HEK293T (cell line): ENCODE measurements at regions not wholly inside any gene's neighbourhood (a gene's known extent, or its start where the extent isn't known, plus 50 kb on each side); places are given as distances from the start of the nearest gene placed in this dataset.
"Not testable (repeated sequence)": the region's sequence is repeated elsewhere in the genome, so short reads cannot be mapped to it uniquely, and the experiment has no call there.

Experiments
- CTCF ChIA-PET: fragments of 350-600 bp; formaldehyde crosslinking; extraction: SDS; loops from one replicate; lab custom pipeline; 2021; ENCODE audit warnings: antibody characterized with exemption, inconsistent platforms; lab: Yijun Ruan, JAX
- POLR2A ChIA-PET: fragments of 350-600 bp; formaldehyde crosslinking; extraction: SDS; loops from one replicate; lab custom pipeline; 2020; ENCODE audit warnings: antibody characterized with exemption, inconsistent platforms; lab: Yijun Ruan, JAX
- DNase-seq: peaks from one replicate; pipeline ENCODE4 v3.0.0; 2012; ENCODE audit warnings: mixed read lengths; ENCODE audit errors: extremely low spot score
- ARNT ChIP-seq: fragments of 450-650 bp; IDR thresholded peaks from 2 replicates; pipeline ENCODE4 v1.6.1; 2017; ENCODE audit warnings: mild to moderate bottlenecking
- BHLHE40 ChIP-seq: fragments of 450-650 bp; IDR thresholded peaks from 2 replicates; pipeline ENCODE4 v1.6.1; 2016; ENCODE audit warnings: mild to moderate bottlenecking, moderate library complexity, borderline replicate concordance
- CTBP1 ChIP-seq: fragments of 450-650 bp; IDR thresholded peaks from 2 replicates; pipeline ENCODE4 v1.6.1; 2016; ENCODE audit warnings: borderline replicate concordance
- ELF4 ChIP-seq: fragments of 450-650 bp; IDR thresholded peaks from 2 replicates; pipeline ENCODE4 v1.6.1; 2017; ENCODE audit warnings: antibody characterized with exemption
- FOXA1 ChIP-seq: fragments of 450-650 bp; IDR thresholded peaks from 2 replicates; pipeline ENCODE4 v1.6.1; 2016; ENCODE audit warnings: mild to moderate bottlenecking
- FOXK2 ChIP-seq: fragments of 450-650 bp; IDR thresholded peaks from 2 replicates; pipeline ENCODE4 v1.6.1; 2016; ENCODE audit warnings: mild to moderate bottlenecking
- FOXM1 ChIP-seq: fragments of 450-650 bp; IDR thresholded peaks from 2 replicates; pipeline ENCODE4 v1.6.1; 2017; ENCODE audit warnings: mild to moderate bottlenecking, borderline replicate concordance
- HDGF ChIP-seq: fragments of 450-650 bp; IDR thresholded peaks from 2 replicates; pipeline ENCODE4 v1.6.1; 2017; ENCODE audit warnings: antibody characterized with exemption, borderline replicate concordance
- L3MBTL2 ChIP-seq: fragments of 450-650 bp; conservative IDR thresholded peaks from 2 replicates; pipeline ENCODE4 v1.6.1; 2016; ENCODE audit warnings: mild to moderate bottlenecking
- LEF1 ChIP-seq: fragments of 450-650 bp; IDR thresholded peaks from 2 replicates; pipeline ENCODE4 v1.6.1; 2017; ENCODE audit warnings: mild to moderate bottlenecking, borderline replicate concordance
- NFRKB ChIP-seq: fragments of 450-650 bp; IDR thresholded peaks from 2 replicates; pipeline ENCODE4 v1.6.1; 2016; ENCODE audit warnings: mild to moderate bottlenecking, moderate library complexity
- SP1 ChIP-seq: fragments of 450-650 bp; IDR thresholded peaks from 2 replicates; pipeline ENCODE4 v1.6.1; 2017
- SUZ12 ChIP-seq: fragments of 450-650 bp; IDR thresholded peaks from 2 replicates; pipeline ENCODE4 v1.6.1; 2016; ENCODE audit warnings: mild to moderate bottlenecking
- TARDBP ChIP-seq: fragments of 450-650 bp; IDR thresholded peaks from 2 replicates; pipeline ENCODE4 v1.6.1; 2016
- ZNF384 ChIP-seq: fragments of 450-650 bp; IDR thresholded peaks from 2 replicates; pipeline ENCODE4 v1.6.1; 2016
- TF ChIP-seq, protein P1 (sequence below): fragments of 450-650 bp; IDR thresholded peaks from 2 replicates; pipeline ENCODE4 v1.6.1; 2016

GRCh38 chr10:21385996-21386585 is 139.4 kb downstream of the SKIDA1 start:
- TF ChIP-seq LEF1 (no peak), FOXM1 (no peak), NFRKB (no peak), SP1 (no peak), ARNT (no peak), ZNF384 (no peak), ELF4 (no peak)
- DNase-seq: no peak
- ChIA-PET POLR2A (no interaction called here), CTCF (no interaction called here)

DNA sequence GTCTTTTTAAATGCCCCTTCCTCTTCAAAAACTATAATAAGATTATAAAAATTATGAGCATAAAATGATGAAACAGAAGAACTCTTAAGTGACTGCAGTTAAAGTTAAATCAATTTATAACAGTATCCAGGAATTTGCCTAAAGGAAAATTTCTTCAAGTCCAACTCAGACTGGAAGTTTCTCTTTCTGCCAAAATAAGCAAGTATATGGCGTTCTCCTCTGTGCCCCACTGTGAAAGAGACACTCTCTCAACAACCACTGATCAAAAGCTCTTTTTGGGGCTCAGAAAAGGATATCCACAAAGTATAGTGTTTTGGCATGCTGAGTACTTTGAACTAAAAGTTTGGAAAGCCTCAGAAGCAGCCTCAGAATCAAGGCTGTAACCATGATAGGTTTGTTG is 139.9 kb downstream of the SKIDA1 start:
- no peak for DNase-seq
- ChIA-PET CTCF (no interaction called here), POLR2A (no interaction called here)
- no peak for TF ChIP-seq TARDBP

GRCh38 chr10:21379143-21379542 is 146.3 kb downstream of the SKIDA1 start:
- POLR2A ChIA-PET: interaction anchor here (1.6 kb wide), 1 partner anchor 9 kb away, joined by 3 read pairs; no protein-coding TSS in a partner anchor
- CTCF ChIA-PET: interaction anchor here (0.7 kb wide), 1 partner anchor 10 kb away, joined by 4 read pairs; no protein-coding TSS in a partner anchor
- TF ChIP-seq NFRKB (no peak), CTBP1 (no peak), HDGF (no peak), TARDBP (no peak), L3MBTL2 (no peak), FOXK2 (no peak), SP1 (no peak)
- TF ChIP-seq, protein P1, sequence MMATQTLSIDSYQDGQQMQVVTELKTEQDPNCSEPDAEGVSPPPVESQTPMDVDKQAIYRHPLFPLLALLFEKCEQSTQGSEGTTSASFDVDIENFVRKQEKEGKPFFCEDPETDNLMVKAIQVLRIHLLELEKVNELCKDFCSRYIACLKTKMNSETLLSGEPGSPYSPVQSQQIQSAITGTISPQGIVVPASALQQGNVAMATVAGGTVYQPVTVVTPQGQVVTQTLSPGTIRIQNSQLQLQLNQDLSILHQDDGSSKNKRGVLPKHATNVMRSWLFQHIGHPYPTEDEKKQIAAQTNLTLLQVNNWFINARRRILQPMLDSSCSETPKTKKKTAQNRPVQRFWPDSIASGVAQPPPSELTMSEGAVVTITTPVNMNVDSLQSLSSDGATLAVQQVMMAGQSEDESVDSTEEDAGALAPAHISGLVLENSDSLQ: no peak
- DNase-seq: no peak

DNA sequence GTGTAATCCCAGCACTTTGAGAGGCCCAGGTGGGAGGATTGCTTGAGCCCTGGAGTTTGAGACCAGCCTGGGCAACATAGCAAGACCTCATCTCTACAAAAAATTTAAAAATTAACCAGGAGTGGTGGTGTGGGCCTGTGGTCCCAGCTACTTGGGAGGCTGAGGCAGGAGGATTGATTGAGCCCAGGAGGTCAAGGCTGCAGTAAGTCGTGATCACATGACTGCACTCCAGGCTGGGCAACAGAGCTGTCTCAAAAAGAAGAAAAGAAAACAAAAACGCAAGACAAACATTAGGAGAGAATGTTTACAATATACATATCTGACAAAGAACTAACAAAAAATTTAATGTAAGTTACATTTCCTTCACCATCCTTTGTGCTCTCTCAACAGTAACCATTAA is 150.2 kb downstream of the SKIDA1 start:
- CTCF ChIA-PET, POLR2A ChIA-PET, DNase-seq: not testable (repeated sequence)

DNA sequence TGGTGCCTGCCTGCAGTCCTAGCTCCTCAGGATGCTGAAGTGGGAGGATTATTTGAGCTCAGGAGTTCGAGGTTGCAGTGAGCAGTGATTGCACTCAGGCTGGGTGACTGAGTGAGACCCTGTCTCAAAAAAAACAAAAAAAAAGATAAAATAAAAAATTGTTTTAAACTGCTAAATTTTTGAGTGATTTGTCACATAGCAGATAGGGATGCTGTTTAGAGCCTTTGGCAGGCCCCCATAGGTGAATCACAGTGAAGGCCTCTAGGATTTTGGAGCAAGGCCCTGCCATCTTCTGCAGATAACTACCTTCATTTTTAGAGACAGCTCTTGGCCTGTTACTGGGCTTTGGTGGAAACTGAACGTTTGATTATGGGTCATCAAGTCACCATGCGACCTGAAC is 151.6 kb downstream of the SKIDA1 start:
- CTCF ChIA-PET, DNase-seq, POLR2A ChIA-PET: not testable (repeated sequence)

- peak; percentile 43 for DNase-seq
- TF ChIP-seq FOXK2 (no peak), LEF1 (no peak), L3MBTL2 (peak; percentile 40)
- ChIA-PET POLR2A (interaction anchor here (0.6 to 0.9 kb wide), 3 partner anchors 9 to 153 kb away, joined by 3 to 4 read pairs (median 3); partner anchors contain the start of gene SKIDA1), CTCF (no interaction called here)
These were observed 152.7 kb downstream of the SKIDA1 start for GRCh38 chr10:21372651-21373410.

DNA sequence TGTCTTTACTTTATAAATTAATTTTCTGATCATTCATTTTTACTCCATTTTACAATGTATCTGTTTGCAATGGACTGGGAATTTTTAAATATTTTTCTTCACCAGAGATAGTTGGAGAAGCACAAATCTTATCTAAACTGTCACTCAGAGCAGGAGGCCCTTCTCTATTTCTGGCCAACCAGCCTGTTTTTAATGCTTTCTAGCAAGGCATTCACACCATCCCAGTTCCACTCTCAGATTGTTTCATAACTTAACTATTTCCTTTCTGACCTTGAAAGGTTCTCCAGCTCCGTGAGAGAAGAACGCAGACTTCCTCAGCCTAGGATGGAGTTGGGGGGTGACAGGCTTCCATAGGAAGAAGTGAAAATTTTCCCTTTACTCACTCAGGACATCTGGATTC is 155.8 kb downstream of the SKIDA1 start:
- ChIA-PET POLR2A (interaction anchor here (0.9 kb wide), 1 partner anchor 9 kb away, joined by 3 read pairs; no protein-coding TSS in a partner anchor), CTCF (interaction anchor here (1.5 kb wide), 1 partner anchor 9 kb away, joined by 4 read pairs; no protein-coding TSS in a partner anchor)
- DNase-seq: no peak
- TF ChIP-seq LEF1 (no peak), ELF4 (no peak), ARNT (no peak), NFRKB (no peak), HDGF (no peak), FOXK2 (no peak), FOXA1 (no peak), ZNF384 (no peak), SUZ12 (no peak), BHLHE40 (no peak), FOXM1 (no peak), SP1 (no peak), CTBP1 (no peak), TARDBP (no peak), L3MBTL2 (no peak)
- TF ChIP-seq, protein P1: no peak
